RPMI8226 (cell line): ENCODE measurements at regions not wholly inside any gene's neighbourhood (a gene's known extent, or its start where the extent isn't known, plus 50 kb on each side); places are given as distances from the start of the nearest gene placed in this dataset.
"Not testable (repeated sequence)": the region's sequence is repeated elsewhere in the genome, so short reads cannot be mapped to it uniquely, and the experiment has no call there.

ENCODE experiments used
- DNase-seq: peaks from one replicate; pipeline ENCODE4 v3.0.0-alpha.2; 2015

- no peak for DNase-seq
These were observed 54.0 kb upstream of the ANKRD28 start for GRCh38 chr3:15851735-15852134.

DNA sequence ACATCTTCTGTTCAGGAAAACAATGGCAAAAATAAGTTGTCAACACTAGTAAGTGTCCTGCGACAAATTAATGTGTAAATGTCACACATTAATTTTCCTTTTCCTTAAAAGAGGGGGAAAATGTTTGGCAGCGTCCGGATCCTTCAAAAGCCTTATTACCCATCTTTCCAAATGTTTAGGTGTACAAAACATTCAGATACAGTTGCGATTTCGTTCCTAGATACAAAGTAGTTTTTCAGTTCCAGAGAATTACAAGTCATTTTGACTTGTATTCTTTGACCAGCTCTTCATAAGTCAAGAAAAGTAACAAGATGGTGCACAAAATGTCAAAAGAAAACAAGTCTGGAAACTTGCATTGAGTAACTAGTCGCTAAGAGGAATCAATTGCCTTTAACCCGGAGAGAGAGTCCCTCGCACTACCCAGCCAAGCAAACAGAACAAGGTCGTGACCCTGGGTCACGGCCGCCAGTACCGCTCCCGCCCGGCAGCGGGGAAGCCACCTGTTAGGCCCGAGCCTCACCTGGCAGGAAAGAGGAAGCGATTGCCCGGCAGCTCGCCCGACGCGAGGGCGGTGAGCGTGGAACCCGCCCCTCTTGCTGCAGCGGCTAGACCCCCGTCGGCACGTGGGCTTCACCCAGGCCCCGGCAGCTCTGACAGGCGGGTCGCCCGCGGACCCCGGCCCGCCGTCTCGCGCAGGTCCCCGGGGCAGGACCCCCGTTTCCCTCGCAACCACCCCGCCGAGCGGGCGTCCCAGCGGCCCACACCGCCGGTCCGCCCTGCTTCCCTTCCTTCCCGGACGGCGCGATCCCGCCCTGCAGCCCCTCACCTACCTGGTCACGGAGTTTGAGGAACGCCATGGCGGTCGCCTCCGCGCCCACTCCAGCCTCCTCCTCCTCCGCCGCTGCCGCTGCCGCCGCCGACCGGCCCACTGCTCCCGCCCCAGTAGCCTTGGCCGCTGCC is 61.0 kb upstream of the ANKRD28 start:
- peak; percentile 96 for DNase-seq

DNA sequence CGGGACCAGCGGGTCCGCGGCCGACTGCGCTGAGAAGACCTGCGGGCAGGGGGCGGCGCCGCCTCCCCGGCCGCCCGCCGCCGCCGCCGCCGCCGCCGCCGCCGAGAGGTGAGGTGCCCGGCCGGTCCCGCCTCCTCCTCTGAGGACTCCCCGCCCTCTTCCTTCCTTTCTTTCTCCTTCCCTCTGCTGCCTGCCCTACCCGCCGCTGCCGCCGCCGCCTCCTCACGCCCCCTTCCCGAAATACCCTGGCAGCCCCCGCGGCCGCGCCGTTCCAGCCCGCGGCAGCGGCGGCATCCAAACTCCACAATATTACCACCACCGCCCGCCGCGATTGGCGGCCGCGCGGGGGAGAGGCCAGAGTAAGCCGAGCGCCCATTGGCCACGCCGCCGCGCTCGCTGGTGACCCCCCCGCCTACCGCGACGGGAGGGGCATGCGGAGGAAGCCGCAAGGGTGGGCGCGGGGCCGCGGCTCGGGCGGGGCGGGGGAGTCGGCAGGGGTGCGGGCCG is 61.8 kb upstream of the ANKRD28 start:
- DNase-seq, result peak; percentile 92

- DNase-seq, result peak; percentile 59
These were observed 62.5 kb upstream of the ANKRD28 start for GRCh38 chr3:15860014-15860934.

GRCh38 chr3:15861163-15861562 is 63.4 kb upstream of the ANKRD28 start:
- no peak for DNase-seq

- no peak for DNase-seq
These were observed 75.0 kb upstream of the ANKRD28 start for GRCh38 chr3:15872807-15873206.

GRCh38 chr3:15873415-15873814 is 75.6 kb upstream of the ANKRD28 start:
- DNase-seq, result no peak

DNA sequence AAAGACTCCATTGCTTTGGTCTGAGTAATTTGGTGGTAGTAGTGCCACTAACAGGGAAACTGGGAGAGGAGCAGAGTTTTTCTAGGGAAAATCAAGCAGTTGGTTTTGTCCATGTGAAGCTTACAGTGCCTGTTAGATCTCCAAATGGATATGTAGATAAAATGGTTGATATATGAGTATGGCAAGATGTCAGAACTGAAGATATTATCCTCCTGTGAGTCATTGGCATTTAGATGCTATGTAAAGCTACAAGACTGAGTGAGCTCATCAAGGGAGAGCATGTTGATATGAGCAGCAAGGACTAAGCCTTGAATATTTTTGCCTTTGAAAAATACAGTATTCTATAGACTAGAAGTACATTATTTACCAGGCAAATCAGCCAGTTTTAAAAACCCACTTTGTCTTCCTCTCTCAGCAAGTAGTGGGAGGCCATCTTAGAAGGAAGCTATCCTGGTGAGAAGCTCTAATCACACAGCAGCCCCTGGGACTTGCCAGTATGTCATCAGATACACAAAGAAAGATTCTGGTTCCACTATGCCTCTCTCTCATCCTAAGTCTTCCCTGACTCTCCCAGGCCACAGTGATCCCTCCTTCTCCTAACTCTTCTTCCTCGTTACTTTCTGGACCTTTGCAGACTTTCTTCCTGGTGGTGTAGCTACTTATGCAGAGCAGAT is 77.4 kb upstream of the ANKRD28 start:
- DNase-seq, result no peak

GRCh38 chr3:15876669-15877068 is 78.9 kb upstream of the ANKRD28 start:
- DNase-seq, result no peak

GRCh38 chr3:15877813-15878212 is 80.0 kb upstream of the ANKRD28 start:
- DNase-seq, result no peak

GRCh38 chr3:15879787-15880186 is 82.0 kb upstream of the ANKRD28 start:
- DNase-seq, result not testable (repeated sequence)

DNA sequence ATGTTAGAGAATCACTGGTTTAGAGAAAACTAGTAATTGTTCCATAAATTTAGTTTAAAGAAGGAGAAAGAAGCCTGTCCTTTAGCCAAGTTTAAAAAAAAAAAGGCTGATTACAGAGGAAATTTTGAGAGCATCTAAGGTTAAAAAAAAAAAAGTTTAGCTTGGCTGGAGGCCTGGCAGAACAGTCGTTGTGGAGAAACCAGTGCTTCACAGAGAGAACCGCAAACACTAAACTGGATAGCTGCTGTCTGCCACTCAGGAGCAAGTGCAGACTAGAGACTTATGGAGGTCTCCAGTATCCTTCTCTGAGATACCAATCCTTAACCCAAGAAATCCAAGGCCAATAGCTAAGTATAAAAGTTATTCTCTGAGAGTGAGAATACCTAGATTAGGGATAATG is 84.8 kb upstream of the ANKRD28 start:
- no peak for DNase-seq

- DNase-seq, result no peak
These were observed 86.4 kb upstream of the ANKRD28 start for GRCh38 chr3:15884132-15884531.

DNA sequence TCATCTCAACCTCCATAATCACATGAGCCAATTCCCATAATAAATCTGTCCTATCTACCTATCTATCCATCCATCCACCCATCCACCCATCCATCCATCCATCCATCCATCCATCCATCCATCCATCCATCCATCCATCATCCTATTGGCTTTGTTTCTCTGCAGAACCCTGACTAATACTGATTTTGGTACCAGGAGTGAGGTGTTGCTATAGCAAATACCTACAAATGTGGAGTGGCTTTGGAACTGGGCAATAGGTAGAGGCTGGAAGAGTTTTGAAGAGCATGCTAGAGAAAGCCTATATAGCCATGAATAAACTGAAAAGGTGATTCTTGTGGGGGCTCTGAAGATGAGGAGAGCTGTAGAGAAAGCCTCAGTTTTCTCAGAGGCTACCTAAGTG is 88.7 kb upstream of the ANKRD28 start:
- DNase-seq, result no peak

- DNase-seq, result no peak
These were observed 89.5 kb upstream of the ANKRD28 start for GRCh38 chr3:15887261-15887660.

DNA sequence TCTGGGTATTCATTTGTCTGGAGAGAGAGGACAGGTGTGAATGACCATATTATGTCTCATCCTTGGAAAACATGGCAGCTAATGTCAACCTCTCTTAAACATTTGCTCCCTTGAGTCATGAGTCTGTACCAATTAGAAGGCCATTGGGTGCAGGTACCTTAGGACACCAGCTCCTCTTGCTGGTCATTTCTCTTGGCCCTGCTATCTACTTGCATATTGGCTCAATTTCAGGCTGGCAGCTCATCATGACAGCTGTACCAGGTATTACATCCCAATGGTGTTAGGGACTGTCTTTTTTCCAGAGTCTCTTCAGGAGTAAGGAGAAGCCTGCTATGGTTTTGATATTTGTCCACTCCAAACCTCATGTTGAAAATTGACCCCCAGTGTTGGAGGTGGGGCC is 92.2 kb upstream of the ANKRD28 start:
- DNase-seq, result no peak

- no peak for DNase-seq
These were observed 94.8 kb upstream of the ANKRD28 start for GRCh38 chr3:15892311-15893227.

DNA sequence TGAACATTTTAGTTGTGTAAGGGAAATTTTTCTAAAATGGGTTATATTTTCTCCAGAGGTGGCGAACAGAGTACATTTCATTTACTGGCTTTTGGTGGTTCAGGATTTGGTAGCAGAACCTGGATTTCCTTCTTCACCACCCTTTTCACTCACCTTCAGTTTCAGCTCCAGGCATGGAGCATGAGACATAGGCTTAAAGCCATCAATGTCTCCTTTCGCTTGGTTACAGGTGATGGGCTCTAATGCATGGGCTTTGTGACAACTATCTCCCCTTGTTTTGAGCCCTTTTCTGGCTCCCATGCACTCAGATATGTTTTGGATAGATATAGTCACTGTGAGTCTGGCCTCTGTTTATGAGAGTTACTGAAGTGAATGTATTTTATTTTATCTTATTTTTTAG is 96.6 kb upstream of the ANKRD28 start:
- DNase-seq, result no peak

DNA sequence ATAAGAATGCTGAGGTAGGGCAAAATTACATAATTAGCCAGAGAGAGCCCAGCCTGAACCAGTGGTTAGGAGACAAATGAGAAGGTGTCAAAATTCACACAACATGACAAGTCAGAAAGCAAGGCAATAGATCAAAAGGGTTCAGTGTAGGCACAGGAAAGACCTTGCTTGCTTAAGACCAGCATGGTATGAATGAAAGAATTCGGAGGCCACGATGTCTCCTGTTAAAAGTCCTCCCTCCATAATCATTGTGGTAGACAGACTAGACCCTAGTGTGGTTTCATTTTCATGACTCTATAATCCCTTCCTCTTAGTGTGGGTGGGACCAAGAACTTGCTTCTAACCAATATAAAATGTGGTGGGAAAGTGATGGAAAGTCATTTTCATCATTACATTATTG is 98.7 kb upstream of the ANKRD28 start:
- DNase-seq, result no peak

DNA sequence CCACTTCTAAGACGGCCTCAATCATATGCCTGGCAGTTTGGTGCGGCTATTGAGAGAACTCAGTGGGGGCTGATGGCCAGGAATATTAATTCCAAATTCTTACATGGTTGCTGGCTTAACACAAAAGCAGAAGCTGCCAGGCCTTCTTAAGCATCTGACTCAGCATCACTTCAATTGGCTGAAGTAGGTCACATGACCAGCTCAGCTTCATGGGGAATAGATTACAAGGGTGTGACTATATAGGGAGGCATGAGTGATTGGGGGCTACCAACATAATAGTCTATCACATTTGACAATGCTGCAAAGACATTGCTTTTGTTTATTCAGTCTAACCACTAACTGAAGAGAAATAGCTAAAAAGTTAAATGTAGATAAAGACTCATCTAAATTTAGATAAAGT is 101.6 kb upstream of the ANKRD28 start:
- no peak for DNase-seq

GRCh38 chr3:15903164-15903563 is 105.4 kb upstream of the ANKRD28 start:
- no peak for DNase-seq
